SW480 (cell line): ENCODE measurements at regions not wholly inside any gene's neighbourhood (a gene's known extent, or its start where the extent isn't known, plus 50 kb on each side); places are given as distances from the start of the nearest gene placed in this dataset.
A peak's percentile ranks its signal among the peaks of the same experiment; 100 is the strongest.
"Not testable (repeated sequence)": the region's sequence is repeated elsewhere in the genome, so short reads cannot be mapped to it uniquely, and the experiment has no call there.

Source experiments
- DNase-seq: peaks from one replicate; pipeline ENCODE4 v3.0.0-alpha.2; 2016; ENCODE audit warnings: low spot score

DNA sequence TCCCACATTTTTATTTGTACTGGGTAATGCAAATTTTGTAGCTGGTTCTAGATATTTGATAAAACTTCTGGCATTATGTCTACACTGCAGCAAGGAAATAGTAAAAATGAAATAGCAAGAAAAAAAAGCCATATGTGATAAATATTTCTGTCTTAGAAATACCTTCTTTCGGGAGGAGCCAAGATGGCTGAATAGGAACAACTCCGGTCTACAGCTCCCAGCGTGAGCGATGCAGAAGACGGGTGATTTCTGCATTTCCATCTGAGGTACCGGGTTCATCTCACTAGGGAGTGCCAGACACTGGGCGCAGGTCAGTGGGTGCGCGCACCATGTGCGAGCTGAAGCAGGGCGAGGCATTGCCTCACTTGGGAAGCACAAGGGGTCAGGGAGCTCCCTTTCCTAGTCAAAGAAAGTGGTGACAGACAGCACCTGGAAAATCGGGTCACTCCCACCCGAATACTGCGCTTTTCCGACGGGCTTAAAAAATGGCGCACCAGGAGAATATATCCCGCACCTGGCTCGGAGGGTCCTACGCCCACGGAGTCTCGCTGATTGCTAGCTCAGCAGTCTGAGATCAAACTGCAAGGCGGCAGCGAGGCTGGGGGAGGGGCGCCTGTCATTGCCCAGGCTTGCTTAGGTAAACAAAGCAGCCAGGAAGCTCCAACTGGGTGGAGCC is 461.4 kb downstream of the ZWINT start:
- DNase-seq, result not testable (repeated sequence)

DNA sequence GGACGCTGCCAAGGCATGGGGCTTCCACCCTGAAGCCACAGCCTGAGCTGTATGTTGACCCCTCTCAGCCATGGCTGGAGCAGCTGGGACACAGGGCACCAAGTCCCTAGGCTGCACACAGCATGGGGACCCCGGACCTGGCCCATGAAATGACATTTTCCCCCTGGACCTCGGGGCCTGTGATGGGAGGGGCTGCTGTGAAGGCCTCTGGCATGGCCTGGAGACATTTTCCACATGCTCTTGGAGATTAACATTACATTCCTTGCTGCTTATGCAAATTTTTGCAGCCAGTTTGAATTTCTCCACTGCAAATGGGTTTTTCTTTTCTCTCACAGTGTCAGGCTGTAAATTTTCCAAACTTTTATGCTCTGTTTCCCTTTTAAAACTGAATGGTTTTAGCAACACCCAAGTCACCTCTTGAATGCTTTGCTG is 463.6 kb downstream of the ZWINT start:
- no peak for DNase-seq

DNA sequence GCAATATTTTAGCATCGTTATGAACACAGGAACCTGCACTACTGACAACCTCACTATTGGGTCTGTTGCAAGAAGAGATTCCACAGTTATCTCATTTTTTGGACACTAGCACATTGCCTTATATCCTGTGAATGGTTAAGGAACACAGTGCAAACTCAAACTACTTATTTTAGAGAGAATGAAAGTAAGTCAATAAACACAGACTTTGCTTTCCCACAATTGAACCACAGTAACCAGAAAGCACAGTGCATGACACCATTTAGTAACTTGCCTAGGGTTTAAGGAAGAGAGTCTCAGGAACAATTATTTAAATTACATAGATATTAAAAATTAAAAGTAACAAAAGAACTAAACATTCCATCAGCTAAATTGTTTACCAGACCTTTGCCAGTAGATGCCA is 468.8 kb downstream of the ZWINT start:
- DNase-seq, result no peak

DNA sequence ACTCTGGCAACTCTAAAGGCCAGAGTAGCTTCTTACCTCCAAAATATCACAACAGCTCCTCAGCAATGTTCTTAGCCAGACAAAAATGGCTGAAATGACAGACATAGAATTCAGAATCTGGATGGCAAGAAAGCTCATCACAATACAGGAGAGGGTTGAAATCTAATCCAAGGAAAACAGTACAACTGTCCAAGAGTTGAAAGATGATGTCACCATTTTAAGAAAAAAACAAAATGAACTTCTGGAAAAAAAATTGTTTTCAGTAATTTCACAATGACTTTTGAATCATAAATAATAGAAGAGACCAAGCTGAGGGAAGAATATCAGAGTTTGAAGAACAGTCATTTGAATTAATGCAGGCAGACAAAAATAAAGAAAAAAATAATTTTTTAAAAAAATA is 479.5 kb downstream of the ZWINT start:
- DNase-seq, result no peak

DNA sequence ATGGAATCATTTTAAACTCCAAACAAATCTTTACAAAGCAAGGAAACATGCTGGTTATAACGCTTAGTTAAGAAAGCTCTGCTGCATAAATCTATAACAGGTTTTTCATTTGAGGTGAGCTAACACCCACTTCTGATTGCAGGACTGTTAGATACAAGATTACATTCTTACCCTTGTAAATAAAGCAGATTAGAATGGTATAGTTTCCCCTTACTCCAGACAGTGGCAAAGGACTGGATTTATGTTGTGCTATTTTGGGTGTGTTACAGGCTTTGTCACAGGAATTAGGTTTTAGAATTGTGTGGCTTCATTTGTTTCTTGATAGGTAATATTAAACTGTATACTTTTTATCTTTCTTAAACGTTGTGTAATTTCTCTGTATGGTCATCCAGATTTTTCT is 487.6 kb downstream of the ZWINT start:
- DNase-seq, result no peak

DNA sequence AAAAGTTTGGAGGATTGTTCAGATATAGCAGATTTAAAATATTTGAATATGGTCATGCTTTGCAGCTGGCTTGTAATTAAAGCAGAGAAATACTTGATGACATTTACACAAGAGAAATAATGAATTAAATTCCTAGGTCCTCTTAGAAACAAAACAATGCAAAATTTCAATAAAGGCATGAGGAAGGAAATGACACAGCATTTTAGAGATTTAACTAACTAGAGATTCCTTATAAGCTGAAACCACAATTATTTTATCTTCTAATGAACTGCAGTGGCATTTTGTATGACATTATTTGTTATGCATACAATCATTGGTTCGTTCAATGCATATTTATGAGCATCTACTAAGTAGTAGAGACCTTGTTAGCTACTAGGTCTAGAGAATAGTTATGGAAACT is 490.9 kb downstream of the ZWINT start:
- no peak for DNase-seq

DNA sequence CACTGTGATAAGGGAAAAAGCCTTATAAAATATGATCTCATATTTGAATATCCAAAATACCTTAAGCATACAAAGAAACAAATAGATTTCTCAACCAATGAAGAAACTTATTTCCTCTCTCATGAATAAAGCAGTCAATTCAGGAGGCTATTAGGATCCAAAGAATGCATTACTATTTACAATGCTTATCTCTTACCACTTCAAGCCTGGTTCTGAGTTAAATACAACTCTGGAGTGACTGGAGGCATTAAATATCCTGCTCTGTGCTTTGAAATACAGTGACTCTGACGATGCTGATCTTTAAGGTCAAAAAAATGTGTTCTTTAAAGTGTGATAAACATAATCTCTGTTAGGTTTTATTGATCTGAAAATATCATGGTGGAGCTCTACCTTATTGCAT is 493.2 kb downstream of the ZWINT start:
- no peak for DNase-seq

DNA sequence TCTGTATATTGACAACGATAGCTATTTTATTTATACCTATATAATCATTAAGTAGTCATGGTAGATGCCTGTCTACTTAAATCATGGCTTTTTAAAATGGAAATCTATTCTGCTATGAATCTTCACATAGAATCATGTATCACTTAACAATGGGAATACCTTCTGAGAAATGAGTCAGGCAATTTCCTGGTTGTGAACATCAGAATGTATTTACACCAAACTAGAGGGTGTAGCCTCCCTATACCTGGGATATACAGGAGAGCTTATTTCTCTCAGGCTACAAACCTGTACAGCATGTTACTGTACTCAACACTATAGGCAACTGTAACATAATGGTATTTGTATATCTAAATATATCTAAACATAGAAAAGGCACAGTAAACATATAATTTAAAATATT is 502.3 kb downstream of the ZWINT start:
- no peak for DNase-seq

DNA sequence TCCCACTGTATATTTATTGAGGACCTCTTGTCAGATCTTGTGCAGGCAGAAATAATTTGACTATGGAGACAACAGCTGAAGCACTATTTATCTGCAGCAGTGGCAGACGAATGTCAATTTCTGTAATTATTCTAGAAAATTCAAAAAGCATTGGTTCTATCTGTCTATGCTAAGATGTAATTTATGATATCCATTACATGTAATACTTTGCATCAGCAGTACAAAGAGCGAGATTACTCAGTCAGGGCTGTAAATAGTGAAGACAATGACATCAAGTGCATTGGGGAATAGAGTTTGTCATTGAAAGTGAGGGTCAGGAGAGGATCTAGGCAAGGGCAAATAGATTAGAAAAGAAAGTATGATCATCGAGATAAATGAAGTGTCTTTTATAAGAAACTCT is 508.2 kb downstream of the ZWINT start:
- DNase-seq, result no peak

DNA sequence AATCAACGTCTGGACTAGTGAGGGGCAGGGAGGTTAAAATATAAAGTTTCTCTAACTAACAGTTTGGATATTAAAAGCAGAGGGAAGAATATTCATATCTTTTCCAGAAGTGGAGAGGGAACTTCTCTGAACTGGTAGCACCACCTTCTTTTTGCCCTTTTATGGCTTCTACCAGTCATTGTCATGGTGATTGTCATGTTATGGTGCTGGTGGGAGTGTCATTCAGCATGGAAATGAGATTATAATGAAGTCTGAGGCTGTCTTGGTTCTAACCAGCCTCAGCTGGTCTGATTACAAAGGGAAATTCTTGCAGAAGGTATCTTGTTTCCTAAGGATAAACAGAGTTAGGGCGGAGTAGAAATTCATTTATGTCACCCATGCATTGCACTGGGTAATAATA is 523.8 kb downstream of the ZWINT start:
- no peak for DNase-seq

DNA sequence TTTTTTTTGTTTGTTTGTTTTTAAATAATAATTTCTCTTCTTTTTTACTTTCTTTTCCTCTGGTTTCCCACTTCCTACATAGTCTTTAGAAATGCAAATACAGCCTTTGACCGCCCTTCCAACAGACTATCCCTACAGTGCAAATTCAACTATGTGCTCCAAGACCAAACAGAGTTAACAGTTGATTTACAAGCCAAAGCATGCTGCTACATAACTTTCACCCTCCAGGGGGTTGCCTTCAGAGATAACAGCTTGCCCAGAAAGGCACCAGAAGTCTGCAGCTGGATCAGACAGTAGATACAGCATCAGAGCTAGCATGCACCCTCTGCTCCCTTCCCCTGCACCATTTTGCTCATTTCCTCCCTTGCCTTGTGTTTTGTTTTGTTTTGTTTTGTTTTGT is 539.0 kb downstream of the ZWINT start:
- DNase-seq, result no peak

DNA sequence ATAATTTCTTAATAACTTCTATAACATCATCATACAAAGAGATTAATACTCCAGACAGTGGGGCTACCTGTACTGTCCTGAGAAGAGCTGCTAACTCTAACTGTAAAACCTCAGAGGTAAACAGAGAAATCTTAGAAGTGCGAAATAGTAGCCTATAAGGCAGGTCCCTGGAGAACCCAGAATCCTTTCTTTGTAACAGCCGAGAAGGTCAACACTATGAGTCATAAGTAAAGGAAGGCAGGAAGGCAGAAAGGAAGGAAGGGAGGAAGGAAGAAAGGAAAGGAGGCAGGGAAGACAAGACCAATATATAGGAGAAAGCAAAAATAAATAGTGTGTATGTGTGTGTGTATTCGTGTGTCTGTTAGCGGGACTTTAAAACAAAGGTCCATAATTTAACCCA is 540.6 kb downstream of the ZWINT start:
- no peak for DNase-seq

DNA sequence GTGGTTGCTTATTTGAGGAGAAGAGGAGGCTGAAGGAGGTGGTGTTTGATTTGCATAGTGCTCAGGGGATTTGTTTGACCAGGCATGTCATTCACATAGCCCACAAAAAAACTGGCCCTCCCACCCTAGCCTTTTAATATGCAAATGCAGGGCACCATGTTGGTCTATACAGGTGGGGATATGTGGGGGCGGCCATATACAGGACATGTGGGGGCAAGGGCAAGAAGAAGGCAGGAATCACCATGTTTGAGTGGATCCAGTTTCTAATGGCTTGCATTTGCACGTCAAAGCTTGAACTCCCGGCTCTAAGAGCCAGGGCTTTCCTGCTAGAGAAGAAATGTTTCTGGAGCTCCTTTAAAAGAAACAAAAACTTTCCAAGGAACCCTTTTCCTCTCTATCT is 541.0 kb downstream of the ZWINT start:
- DNase-seq, result no peak

DNA sequence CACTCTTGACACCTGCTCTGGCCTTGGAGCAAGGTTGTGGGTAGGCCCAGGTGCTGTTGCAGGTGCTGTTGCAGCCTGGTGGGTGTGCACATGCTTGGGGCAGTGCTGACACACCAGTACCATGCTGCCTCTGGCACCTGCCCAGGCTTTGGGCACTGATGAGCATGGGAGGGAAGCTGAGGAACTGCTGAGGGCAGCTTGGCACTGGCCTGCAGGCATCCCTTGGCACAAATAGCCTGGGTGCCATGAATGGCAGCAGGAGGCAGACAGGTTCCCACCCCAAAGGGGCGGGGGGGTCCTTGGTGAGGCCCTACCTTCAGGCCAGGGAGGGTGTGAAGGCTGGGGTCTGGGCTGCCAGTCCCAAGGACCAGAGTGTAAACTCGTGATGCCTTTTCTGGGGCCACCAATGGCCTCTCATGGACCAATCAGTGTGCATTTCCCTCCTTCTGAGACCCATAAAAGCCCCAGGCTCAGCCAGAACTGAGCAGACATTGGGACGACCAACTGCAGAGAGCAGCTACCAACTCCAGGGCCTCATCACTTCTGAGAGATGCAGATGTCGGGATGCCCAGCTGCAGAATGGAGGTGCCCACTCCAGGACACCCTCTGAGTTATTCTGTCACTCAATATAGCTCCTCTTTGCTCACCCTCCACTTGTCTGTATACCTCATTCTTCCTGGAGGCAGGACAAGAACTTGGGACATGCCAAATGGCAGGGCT is 547.4 kb downstream of the ZWINT start:
- no peak for DNase-seq

DNA sequence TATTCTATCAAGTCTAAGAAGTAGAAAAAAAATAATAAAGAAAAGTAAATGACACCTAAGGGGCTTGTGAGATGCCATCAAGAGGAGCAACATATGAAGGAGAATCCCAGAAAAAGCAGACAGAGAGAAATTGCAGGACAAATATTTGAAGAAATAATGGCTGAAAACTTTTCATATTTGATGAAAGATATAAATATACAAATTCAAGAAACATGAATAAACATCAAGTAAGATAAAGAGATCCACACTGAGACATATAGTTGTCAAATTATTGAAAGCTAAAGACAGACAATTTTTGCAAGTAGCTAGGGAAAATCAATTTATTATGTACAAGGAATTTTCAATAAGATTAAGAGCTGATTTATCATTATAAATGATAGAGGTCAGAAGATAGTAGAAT is 558.0 kb downstream of the ZWINT start:
- DNase-seq, result no peak

DNA sequence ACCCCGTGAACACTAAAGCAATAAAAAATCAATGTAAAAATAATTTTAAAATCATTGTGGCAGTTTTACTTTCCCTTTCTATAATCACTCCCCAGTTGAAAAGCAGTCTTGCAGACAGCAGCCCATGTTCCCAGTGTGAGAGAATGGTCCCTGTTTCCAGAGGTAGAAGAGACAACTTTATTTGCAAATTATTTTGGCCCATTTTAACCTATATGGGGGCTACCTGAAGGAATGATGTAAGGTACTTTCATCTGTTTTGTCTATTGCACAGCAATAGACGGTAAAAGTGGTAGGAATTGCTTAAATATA is 559.8 kb downstream of the ZWINT start:
- no peak for DNase-seq

DNA sequence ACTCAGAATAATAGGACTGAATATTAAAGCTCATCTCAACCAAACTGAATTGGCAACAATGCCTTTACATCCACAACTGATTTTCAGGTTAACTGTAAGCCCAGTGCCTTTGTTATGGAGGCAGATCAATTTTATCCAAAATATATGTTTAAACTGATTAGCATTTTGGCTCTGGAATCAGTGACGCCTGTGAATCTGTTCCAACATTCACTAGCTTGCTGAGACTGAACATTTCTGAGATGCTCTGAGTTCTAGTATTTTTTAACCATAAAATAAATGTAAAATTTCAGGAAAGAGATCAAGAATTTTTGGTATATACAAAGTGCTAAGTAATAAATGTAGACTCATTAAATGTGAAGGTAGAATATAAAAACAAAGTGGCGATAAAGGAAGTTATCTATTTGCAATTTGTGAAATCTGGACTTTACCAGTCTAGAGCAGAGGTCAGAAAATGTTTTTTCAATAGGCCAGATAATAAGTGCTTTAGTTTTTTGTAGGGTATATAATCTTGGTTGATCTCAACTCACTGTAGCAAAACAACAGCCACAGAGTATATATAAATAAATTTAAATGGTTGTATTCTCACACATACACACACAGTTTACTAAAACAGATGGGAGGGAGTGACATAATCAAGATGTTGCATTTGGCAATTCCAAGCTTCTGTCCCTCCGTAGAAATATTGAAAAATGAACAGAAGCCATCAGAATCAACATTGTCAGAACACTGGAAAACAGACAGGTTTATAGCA is 560.3 kb downstream of the ZWINT start:
- DNase-seq, result no peak

DNA sequence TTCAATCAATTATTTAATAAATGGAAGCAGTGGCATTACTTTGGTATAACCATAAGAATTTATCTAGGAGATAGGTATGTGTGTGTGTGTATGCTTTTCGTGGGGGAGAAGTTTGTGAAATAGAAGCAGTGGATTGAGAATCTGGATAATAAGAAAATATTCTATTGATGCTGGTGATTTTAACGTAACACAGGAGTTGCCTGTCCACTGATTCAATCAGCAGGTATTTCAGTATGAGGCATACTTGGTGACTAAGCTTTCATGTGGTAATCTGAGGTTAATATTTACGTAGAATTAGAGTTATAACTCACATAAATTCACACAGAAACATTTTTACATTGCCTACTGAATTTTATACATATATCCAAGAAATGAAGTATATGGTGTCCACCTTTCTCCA is 568.0 kb downstream of the ZWINT start:
- DNase-seq, result peak; percentile 0

DNA sequence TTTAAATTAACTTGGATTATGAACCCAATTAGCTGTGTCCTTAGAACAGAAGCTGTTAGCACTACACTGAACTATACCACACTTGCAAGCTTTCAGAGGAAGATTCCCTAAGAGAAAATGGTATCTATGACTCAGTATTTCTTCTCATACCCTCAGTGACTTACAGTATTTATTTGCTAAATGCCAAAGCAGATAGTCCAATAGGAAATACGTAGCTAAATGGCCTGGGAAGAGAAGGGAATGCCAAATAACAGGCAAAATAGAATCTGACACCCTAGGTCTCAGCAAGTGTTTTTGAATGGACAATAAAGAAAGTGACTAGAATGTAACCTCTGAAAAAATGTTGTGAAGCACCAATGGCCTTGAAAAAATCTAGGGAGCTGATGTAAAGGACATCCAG is 570.8 kb downstream of the ZWINT start:
- not testable (repeated sequence) for DNase-seq

DNA sequence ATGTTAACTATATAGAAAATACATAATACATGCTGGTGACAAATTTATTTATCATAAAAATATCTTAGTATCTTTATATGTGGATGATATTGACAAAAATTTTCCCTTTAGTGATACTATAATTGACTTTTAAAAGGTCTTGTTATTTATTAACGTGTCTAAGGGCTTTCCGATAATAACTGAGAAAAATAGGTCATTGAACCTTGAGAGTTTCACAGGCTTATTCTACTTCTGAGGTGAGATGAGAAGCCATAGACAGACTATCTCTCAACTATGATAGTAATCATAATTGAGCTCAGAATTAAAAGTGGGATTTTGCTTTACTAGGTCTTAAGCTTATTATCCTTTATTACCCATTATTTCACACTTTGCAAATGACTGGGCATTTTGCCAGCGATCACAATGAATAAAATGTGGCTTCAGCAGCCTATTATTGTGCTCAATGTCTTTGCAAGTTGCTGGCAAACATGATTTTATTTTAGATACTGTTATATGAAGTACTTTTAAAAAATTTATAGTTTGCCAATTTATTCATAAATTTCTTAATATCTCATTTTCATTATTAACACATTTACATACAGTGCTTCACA is 574.5 kb downstream of the ZWINT start:
- no peak for DNase-seq

DNA sequence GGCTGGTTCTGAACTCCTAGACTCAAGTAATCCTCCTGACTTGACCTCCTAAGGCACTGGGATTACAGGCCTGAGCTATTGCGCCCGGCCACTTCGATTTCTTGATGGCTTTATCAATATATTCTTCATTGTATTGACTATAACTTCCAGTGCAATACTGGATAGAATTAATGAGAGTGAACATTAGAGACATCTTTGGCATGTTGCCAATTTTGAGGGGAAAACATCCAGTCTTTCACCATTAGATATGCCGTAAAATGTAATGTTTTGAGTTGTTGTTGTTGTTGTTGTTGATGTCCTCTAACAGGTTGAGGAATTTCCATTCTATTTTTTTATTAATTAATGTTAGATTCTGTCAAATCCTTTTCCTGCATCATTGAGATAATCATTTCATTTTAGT is 578.9 kb downstream of the ZWINT start:
- no peak for DNase-seq

DNA sequence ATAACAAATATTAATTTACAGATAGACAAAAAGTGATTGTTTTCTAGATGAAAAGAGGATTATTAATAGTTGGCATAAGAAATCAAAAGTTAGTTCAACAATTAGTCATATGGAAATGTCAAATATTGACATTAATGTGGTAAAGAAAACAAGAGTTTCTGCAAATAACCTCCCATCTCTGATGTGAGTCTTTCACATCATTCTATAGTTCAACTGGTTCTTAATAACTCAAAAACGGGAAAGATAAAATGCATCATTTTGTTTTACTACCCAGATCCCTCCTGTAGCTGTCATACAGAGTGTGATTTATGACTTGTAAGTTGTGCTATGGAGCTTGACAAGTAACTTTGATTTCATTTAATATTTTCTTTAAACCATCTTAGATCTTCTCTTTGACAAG is 594.8 kb downstream of the ZWINT start:
- no peak for DNase-seq

DNA sequence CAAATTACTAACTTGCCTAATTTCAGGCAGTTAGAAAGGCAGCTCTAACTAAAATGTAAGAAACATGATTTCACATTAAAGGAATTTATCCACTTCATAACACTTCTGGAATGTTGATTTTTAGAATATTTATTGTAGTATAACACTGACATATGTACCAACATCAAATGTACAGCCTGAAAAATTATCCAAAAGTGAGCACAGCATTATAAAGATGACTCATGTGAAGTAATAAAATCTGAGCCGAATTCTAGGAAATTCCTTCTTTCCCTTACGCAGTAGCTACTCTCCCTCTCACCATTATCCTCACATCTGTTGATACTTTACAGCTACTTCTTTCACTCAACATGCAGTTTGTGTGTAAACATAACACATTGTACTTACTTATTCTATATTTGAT is 610.6 kb downstream of the ZWINT start:
- no peak for DNase-seq
